ENCODE measurements at regions not wholly inside any gene's neighbourhood (a gene's known extent, or its start where the extent isn't known, plus 50 kb on each side); places are given as distances from the start of the nearest gene placed in this dataset.
"Not testable (repeated sequence)": the region's sequence is repeated elsewhere in the genome, so short reads cannot be mapped to it uniquely, and the experiment has no call there.

DNA sequence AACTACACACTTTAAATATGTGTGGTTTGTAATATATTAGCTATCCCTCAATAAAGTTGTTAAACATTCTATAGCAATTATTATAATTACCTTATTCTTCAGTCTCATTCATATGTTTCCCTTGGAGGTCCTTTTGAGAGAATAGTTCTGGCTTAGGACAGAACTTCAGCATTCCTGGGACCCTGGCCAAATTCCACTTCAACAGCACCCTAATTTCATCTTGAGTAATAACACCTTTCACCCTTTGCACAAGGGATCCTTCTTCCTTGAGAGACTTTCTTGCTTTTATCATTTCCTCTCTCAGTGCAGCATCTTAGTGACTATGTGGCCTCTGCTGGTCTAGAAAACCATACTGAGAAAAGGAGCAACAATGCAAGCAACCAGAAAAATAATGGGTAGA is 255.9 kb downstream of the C11orf87 start:
- no peaks in the 10 kb centered on the region for H3K27me3 ChIP-seq (ENCODE audit: control insufficient read depth, insufficient read depth, low read length)
- H3K36me3 ChIP-seq (replicated peaks; ENCODE audit: control insufficient read depth, insufficient read depth, low read length), result no peaks in the 10 kb centered on the region
- DNase-seq, result no peak
- no peak overlapping the region for H3K4me3 ChIP-seq (ENCODE audit: insufficient read depth, low read depth, low read length)

GRCh38 chr11:109680127-109680526 is 258.1 kb downstream of the C11orf87 start:
- no peak for DNase-seq

GRCh38 chr11:109682788-109683187 is 260.8 kb downstream of the C11orf87 start:
- H3K27me3 ChIP-seq (ENCODE audit: control insufficient read depth, insufficient read depth, low read length); H3K36me3 ChIP-seq (replicated peaks; ENCODE audit: control insufficient read depth, insufficient read depth, low read length); H3K4me3 ChIP-seq (ENCODE audit: insufficient read depth, low read depth, low read length); DNase-seq: not testable (repeated sequence)

More at GRCh38 chr11:109680127-109680526, 258.1 kb downstream of the C11orf87 start:
- Histone ChIP-seq H3K4me3 (ENCODE audit: insufficient read depth, low read depth, low read length) (no peak overlapping the region), H3K27me3 (ENCODE audit: control insufficient read depth, insufficient read depth, low read length) (no peaks in the 10 kb centered on the region), H3K36me3 (replicated peaks; ENCODE audit: control insufficient read depth, insufficient read depth, low read length) (no peaks in the 10 kb centered on the region)

GRCh38 chr11:109695696-109696095 is 273.7 kb downstream of the C11orf87 start:
- DNase-seq, result no peak
- Histone ChIP-seq H3K4me3 (ENCODE audit: insufficient read depth, low read depth, low read length) (no peak overlapping the region), H3K27me3 (ENCODE audit: control insufficient read depth, insufficient read depth, low read length) (no peaks in the 10 kb centered on the region), H3K36me3 (replicated peaks; ENCODE audit: control insufficient read depth, insufficient read depth, low read length) (no peaks in the 10 kb centered on the region)

- H3K27me3 ChIP-seq (ENCODE audit: control insufficient read depth, insufficient read depth, low read length), result no peaks in the 10 kb centered on the region
- H3K4me3 ChIP-seq (ENCODE audit: insufficient read depth, low read depth, low read length), result no peak overlapping the region
- DNase-seq, result no peak
- no peaks in the 10 kb centered on the region for H3K36me3 ChIP-seq (replicated peaks; ENCODE audit: control insufficient read depth, insufficient read depth, low read length)
These were observed 274.4 kb downstream of the C11orf87 start for GRCh38 chr11:109696191-109696897.

- Histone ChIP-seq H3K27me3 (ENCODE audit: control insufficient read depth, insufficient read depth, low read length) (no peaks in the 10 kb centered on the region), H3K4me3 (ENCODE audit: insufficient read depth, low read depth, low read length) (no peak overlapping the region), H3K36me3 (replicated peaks; ENCODE audit: control insufficient read depth, insufficient read depth, low read length) (no peaks in the 10 kb centered on the region)
- DNase-seq, result peak; percentile 41
These were observed 275.3 kb downstream of the C11orf87 start for GRCh38 chr11:109697140-109697843.

GRCh38 chr11:109698237-109698636 is 276.2 kb downstream of the C11orf87 start:
- DNase-seq, result no peak
- no peaks in the 10 kb centered on the region for H3K27me3 ChIP-seq (ENCODE audit: control insufficient read depth, insufficient read depth, low read length)
- no peak overlapping the region for H3K4me3 ChIP-seq (ENCODE audit: insufficient read depth, low read depth, low read length)
- no peaks in the 10 kb centered on the region for H3K36me3 ChIP-seq (replicated peaks; ENCODE audit: control insufficient read depth, insufficient read depth, low read length)

DNA sequence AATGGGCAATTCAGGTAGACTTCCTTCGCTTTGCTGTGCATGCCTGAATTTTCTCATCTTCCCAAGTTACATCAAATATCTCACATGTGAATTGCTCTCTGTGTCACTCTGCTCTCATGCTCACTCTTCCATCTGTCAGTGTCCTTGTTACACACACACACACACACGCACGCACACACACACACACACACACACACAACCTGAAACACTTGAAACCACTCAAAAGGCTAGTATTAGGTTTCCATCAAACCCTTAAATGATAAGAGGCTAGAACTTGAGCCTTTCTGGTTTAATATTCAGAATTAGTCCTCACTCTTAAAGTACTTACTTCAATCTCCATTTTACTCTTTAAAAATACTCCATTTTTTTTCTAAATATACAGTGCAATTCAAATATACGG is 282.4 kb downstream of the C11orf87 start:
- no peaks in the 10 kb centered on the region for H3K27me3 ChIP-seq (ENCODE audit: control insufficient read depth, insufficient read depth, low read length)
- no peaks in the 10 kb centered on the region for H3K36me3 ChIP-seq (replicated peaks; ENCODE audit: control insufficient read depth, insufficient read depth, low read length)
- H3K4me3 ChIP-seq (ENCODE audit: insufficient read depth, low read depth, low read length), result no peak overlapping the region
- DNase-seq, result no peak

DNA sequence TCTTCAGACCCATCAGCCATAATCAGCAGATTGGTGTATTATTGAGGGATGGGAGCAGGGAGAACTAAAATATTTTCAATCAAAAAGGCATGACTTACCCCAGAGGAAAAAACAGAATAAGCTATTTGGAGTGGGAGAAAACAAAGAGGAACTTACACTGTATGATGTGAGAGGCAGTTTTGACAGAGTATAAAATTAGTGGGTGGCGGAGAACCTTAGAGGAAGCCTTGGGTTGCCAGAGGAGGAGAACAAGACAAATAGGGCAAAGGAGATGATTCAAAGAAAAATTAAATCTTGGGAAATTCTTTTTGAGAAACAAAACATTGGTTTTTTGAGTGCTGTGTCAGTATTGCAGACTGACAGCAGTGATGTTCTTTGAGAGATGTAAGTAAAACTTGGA is 285.0 kb downstream of the C11orf87 start:
- H3K27me3 ChIP-seq (ENCODE audit: control insufficient read depth, insufficient read depth, low read length), result no peaks in the 10 kb centered on the region
- no peaks in the 10 kb centered on the region for H3K36me3 ChIP-seq (replicated peaks; ENCODE audit: control insufficient read depth, insufficient read depth, low read length)
- DNase-seq, result no peak
- no peak overlapping the region for H3K4me3 ChIP-seq (ENCODE audit: insufficient read depth, low read depth, low read length)

GRCh38 chr11:109707411-109707810 is 285.4 kb downstream of the C11orf87 start:
- DNase-seq, result no peak
- Histone ChIP-seq H3K4me3 (ENCODE audit: insufficient read depth, low read depth, low read length) (no peak overlapping the region), H3K27me3 (ENCODE audit: control insufficient read depth, insufficient read depth, low read length) (no peaks in the 10 kb centered on the region), H3K36me3 (replicated peaks; ENCODE audit: control insufficient read depth, insufficient read depth, low read length) (no peaks in the 10 kb centered on the region)

- no peak for DNase-seq
These were observed 286.2 kb downstream of the C11orf87 start for GRCh38 chr11:109708184-109708583.

GRCh38 chr11:109714444-109714843 is 292.5 kb downstream of the C11orf87 start:
- H3K27me3 ChIP-seq (ENCODE audit: control insufficient read depth, insufficient read depth, low read length); H3K4me3 ChIP-seq (ENCODE audit: insufficient read depth, low read depth, low read length); H3K36me3 ChIP-seq (replicated peaks; ENCODE audit: control insufficient read depth, insufficient read depth, low read length); DNase-seq: not testable (repeated sequence)

More at GRCh38 chr11:109708184-109708583, 286.2 kb downstream of the C11orf87 start:
- Histone ChIP-seq H3K36me3 (replicated peaks; ENCODE audit: control insufficient read depth, insufficient read depth, low read length) (no peaks in the 10 kb centered on the region), H3K4me3 (ENCODE audit: insufficient read depth, low read depth, low read length) (no peak overlapping the region), H3K27me3 (ENCODE audit: control insufficient read depth, insufficient read depth, low read length) (no peaks in the 10 kb centered on the region)

DNA sequence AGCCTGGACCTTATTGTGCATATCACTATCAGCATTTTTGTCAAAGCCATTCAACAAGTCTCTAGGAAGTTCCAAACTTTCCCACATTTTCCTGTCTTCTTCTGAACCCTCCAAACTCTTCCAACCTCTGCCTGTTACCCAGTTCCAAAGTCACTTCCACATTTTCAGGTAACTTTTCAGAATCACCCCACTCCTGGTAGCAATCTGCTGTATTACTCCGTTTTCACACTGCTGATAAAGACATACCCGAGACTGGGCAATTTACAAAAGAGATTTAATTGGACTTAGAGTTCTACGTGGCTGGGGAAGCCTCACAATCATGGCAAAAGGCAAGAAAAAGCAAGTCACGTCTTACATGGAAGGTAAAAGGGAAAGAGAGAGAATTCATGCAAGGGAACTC is 293.4 kb downstream of the C11orf87 start:
- not testable (repeated sequence) for H3K27me3 ChIP-seq (ENCODE audit: control insufficient read depth, insufficient read depth, low read length); H3K4me3 ChIP-seq (ENCODE audit: insufficient read depth, low read depth, low read length); DNase-seq; H3K36me3 ChIP-seq (replicated peaks; ENCODE audit: control insufficient read depth, insufficient read depth, low read length)

DNA sequence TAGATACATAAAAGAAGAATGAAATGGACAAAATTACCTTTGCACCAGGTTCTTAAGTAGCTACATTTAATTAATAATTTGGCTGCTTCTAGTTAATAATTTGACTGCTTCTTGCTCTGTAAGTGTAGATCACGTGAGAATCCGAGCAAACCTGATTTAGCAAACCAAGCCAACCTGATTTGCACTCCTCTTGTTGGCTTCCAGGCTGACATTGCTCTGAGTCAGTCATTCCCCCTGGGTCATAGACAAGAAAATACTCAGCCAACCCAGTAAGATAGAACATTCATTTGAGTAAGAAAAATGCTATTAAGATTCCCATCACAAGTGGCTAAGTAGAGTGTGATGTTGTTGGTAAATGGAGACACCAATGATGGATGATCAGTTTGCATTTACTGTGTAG is 304.1 kb downstream of the C11orf87 start:
- no peak overlapping the region for H3K4me3 ChIP-seq (ENCODE audit: insufficient read depth, low read depth, low read length)
- no peaks in the 10 kb centered on the region for H3K27me3 ChIP-seq (ENCODE audit: control insufficient read depth, insufficient read depth, low read length)
- no peak for DNase-seq
- no peaks in the 10 kb centered on the region for H3K36me3 ChIP-seq (replicated peaks; ENCODE audit: control insufficient read depth, insufficient read depth, low read length)

DNA sequence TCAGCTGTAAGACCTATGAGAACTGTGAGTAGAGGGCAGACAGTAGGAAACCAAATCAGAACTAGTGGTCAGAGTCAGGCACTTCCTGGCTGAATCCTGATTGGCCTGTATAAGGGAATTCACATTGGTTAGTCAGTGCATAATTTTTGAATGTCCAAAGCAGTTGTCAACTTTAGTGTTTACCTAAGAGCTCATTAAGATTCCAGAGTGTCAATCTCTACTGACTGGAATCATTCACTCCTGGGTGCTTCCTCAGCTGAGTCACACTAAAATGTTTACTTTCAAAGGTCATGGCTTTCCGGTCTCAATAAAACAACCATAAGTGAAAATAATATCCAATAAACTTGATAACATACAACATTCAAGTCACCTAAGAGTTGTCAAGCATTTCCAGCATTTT is 306.1 kb downstream of the C11orf87 start:
- no peak overlapping the region for H3K4me3 ChIP-seq (ENCODE audit: insufficient read depth, low read depth, low read length)
- DNase-seq, result no peak
- no peaks in the 10 kb centered on the region for H3K27me3 ChIP-seq (ENCODE audit: control insufficient read depth, insufficient read depth, low read length)
- H3K36me3 ChIP-seq (replicated peaks; ENCODE audit: control insufficient read depth, insufficient read depth, low read length), result no peaks in the 10 kb centered on the region

Data from H7 (cell line).